Esophagus muscularis mucosa (tissue), 3 donors: ENCODE measurements at regions not wholly inside any gene's neighbourhood (a gene's known extent, or its start where the extent isn't known, plus 50 kb on each side); places are given as distances from the start of the nearest gene placed in this dataset.

Source experiments
- CTCF ChIP-seq, 3 experiments: fragments of 200-600 bp in 2 of 3; fragments of 450-650 bp in 1 of 3; sonication (generic) in 2 of 3; IDR thresholded peaks; one replicate each; pipeline ENCODE4 v1.5.1; 2017 to 2019; ENCODE audit warnings: antibody characterized with exemption in 3 of 3, mild to moderate bottlenecking in 2 of 3, moderate library complexity in 1 of 3
- POLR2AphosphoS5 ChIP-seq, 2 donors: sonication (generic); formaldehyde crosslinking; IDR thresholded peaks; one replicate each; pipeline ENCODE4 v1.6.1; 2017; ENCODE audit warnings: antibody characterized with exemption in 2 of 2

GRCh38 chr17:34816848-34817247 is 144.4 kb downstream of the CCT6B start:
- no peak for TF ChIP-seq POLR2AphosphoS5 (IDR thresholded peaks at IDR 0.05)
- TF ChIP-seq CTCF (IDR thresholded peaks at IDR 0.05), result no peak
